ENCODE measurements at regions not wholly inside any gene's neighbourhood (a gene's known extent, or its start where the extent isn't known, plus 50 kb on each side); places are given as distances from the start of the nearest gene placed in this dataset.

DNA sequence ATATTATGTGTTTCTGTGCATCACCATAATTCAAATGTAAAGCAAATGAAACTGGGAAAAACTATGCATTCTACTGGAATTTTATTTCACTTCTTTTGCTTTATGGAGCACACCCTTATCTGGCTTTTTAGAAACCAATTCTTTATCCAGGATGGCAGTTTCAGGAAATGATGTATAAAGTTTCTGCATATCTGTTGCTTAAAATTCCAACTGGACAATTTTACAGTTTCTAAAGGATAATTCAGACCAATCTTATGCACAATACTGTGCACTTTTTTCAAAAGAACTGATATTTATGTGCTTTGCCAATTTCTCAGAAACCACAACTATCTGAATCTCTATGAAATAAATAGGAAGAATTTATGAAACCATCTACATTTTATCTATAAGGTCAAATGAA is 246.5 kb upstream of the MIR17HG start:
- intact Hi-C loops (cut with DNase I), result no loop called here
- no peaks in the 10 kb centered on the region for H3K4me1 ChIP-seq
- no peaks in the 10 kb centered on the region for H3K36me3 ChIP-seq
- H3K9me3 ChIP-seq, result no peaks in the 10 kb centered on the region
- TF ChIP-seq POLR2A (IDR thresholded peaks at IDR 0.05) (no peak), POLR2AphosphoS5 (IDR thresholded peaks at IDR 0.05; ENCODE audit: insufficient read depth in 1 of 2, low read depth in 1 of 2) (no peak)
- TF ChIP-seq, protein P1, sequence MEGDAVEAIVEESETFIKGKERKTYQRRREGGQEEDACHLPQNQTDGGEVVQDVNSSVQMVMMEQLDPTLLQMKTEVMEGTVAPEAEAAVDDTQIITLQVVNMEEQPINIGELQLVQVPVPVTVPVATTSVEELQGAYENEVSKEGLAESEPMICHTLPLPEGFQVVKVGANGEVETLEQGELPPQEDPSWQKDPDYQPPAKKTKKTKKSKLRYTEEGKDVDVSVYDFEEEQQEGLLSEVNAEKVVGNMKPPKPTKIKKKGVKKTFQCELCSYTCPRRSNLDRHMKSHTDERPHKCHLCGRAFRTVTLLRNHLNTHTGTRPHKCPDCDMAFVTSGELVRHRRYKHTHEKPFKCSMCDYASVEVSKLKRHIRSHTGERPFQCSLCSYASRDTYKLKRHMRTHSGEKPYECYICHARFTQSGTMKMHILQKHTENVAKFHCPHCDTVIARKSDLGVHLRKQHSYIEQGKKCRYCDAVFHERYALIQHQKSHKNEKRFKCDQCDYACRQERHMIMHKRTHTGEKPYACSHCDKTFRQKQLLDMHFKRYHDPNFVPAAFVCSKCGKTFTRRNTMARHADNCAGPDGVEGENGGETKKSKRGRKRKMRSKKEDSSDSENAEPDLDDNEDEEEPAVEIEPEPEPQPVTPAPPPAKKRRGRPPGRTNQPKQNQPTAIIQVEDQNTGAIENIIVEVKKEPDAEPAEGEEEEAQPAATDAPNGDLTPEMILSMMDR (IDR thresholded peaks at IDR 0.05), result no peak
- no peak for DNase-seq (ENCODE audit: extremely low spot score in 2 of 2)
- no peak overlapping the region for H3K27ac ChIP-seq
- no peaks in the 10 kb centered on the region for H3K27me3 ChIP-seq
- no peak overlapping the region for H3K4me3 ChIP-seq

DNA sequence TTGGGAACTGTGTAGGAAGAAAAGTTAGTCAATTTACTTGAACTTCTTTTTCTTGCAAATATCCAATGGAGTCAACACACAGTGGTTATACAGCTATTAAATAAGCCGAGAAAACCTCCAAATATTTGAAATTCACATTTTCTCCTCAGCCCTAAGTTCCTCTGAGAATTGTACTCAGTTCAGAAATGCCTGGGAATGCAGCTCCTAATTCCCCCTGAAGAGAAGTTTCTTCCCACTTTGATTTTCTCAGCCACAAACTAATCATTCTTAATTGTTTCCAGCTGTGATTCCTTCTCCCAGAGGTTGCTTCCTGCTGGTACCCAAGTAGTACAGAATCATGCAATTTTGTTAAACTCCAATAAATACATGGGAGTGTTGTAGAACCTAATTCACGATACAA is 246.1 kb upstream of the MIR17HG start:
- H3K4me1 ChIP-seq, result no peaks in the 10 kb centered on the region
- TF ChIP-seq, protein P1 (IDR thresholded peaks at IDR 0.05), result no peak
- TF ChIP-seq POLR2A (IDR thresholded peaks at IDR 0.05) (no peak), POLR2AphosphoS5 (IDR thresholded peaks at IDR 0.05; ENCODE audit: insufficient read depth in 1 of 2, low read depth in 1 of 2) (no peak)
- no peaks in the 10 kb centered on the region for H3K9me3 ChIP-seq
- no peak for DNase-seq (ENCODE audit: extremely low spot score in 2 of 2)
- H3K27me3 ChIP-seq, result no peaks in the 10 kb centered on the region
- no peaks in the 10 kb centered on the region for H3K36me3 ChIP-seq
- intact Hi-C loops (cut with DNase I), result no loop called here
- H3K4me3 ChIP-seq, result no peak overlapping the region
- H3K27ac ChIP-seq, result no peak overlapping the region

DNA sequence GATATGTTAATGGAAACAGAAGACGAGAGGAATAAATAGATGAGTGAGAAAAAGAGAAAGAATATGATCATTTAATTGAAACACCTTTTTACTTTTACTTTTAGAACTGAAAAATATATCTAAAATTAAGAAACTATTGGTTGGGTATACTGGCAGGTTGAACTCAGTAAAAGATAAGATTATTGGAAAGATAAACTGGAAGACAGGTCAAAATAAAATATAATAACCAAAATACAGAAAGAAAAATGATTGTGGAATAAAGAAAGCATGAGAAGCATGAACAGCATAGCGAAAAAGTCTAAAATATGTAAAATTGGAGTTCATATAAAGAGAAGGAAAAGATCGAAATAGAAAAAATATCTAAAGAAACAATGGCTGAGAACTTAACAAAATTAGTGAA is 242.2 kb upstream of the MIR17HG start:
- DNase-seq (ENCODE audit: extremely low spot score in 2 of 2), result no peak
- no peak overlapping the region for H3K4me3 ChIP-seq
- H3K27ac ChIP-seq, result no peak overlapping the region
- intact Hi-C loops (cut with DNase I), result no loop called here
- no peaks in the 10 kb centered on the region for H3K4me1 ChIP-seq
- no peaks in the 10 kb centered on the region for H3K27me3 ChIP-seq
- no peaks in the 10 kb centered on the region for H3K36me3 ChIP-seq
- TF ChIP-seq, protein P1 (IDR thresholded peaks at IDR 0.05), result no peak
- TF ChIP-seq POLR2AphosphoS5 (IDR thresholded peaks at IDR 0.05; ENCODE audit: insufficient read depth in 1 of 2, low read depth in 1 of 2) (no peak), POLR2A (IDR thresholded peaks at IDR 0.05) (no peak)
- H3K9me3 ChIP-seq, result no peaks in the 10 kb centered on the region

DNA sequence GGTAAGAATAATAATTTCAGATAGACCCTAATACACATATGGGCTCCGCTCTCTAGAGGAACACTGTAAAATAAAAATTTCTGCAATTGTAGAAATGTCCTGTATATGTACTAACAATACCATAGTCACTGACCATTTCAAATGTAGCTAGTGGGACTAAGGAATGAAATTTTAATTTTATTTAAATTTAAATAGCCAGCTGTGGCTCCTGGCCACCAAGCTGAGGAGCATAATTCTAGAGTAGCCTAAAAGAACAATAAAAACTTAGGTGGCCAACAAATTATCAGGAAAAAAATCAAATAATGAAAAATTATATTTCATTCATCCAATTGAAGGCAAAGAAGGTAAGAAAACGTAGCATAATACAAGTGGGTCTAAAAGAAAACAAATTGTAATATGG is 240.9 kb upstream of the MIR17HG start:
- Histone ChIP-seq H3K27me3 (no peaks in the 10 kb centered on the region), H3K9me3 (no peaks in the 10 kb centered on the region), H3K4me1 (no peaks in the 10 kb centered on the region), H3K36me3 (no peaks in the 10 kb centered on the region), H3K4me3 (no peak overlapping the region), H3K27ac (no peak overlapping the region)
- no peak for TF ChIP-seq POLR2AphosphoS5 (IDR thresholded peaks at IDR 0.05; ENCODE audit: insufficient read depth in 1 of 2, low read depth in 1 of 2)
- TF ChIP-seq, protein P1 (IDR thresholded peaks at IDR 0.05), result no peak
- TF ChIP-seq POLR2A (IDR thresholded peaks at IDR 0.05), result no peak
- no peak for DNase-seq (ENCODE audit: extremely low spot score in 2 of 2)
- intact Hi-C loops (cut with DNase I), result no loop called here

DNA sequence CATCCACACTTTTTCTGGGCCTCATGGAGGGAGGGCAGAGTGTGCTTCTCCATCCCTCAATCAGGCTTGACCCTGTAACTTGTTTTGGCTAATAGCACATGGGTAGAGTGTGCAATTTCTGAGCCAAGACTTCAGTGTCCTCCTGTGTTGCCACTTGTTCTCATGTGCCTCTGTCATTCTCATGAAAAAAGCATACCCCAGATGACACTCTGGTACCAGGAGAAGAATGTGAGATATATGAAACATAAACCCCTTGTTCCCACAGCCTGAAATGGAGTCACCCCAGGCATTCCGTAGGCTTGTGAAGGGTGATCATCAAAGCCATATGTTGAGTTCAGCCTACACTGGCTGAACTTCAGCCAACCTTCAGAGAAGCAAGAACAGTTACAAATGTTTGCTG is 239.2 kb upstream of the MIR17HG start:
- no peak overlapping the region for H3K27ac ChIP-seq
- no peak for DNase-seq (ENCODE audit: extremely low spot score in 2 of 2)
- no peak overlapping the region for H3K4me3 ChIP-seq
- TF ChIP-seq POLR2AphosphoS5 (IDR thresholded peaks at IDR 0.05; ENCODE audit: insufficient read depth in 1 of 2, low read depth in 1 of 2), result no peak
- H3K27me3 ChIP-seq, result no peaks in the 10 kb centered on the region
- H3K4me1 ChIP-seq, result no peaks in the 10 kb centered on the region
- intact Hi-C loops (cut with DNase I), result no loop called here
- H3K9me3 ChIP-seq, result no peaks in the 10 kb centered on the region
- H3K36me3 ChIP-seq, result no peaks in the 10 kb centered on the region

Measured in vagina (tissue), 2 donors.